ENCODE measurements at regions not wholly inside any gene's neighbourhood (a gene's known extent, or its start where the extent isn't known, plus 50 kb on each side); places are given as distances from the start of the nearest gene placed in this dataset.

DNA sequence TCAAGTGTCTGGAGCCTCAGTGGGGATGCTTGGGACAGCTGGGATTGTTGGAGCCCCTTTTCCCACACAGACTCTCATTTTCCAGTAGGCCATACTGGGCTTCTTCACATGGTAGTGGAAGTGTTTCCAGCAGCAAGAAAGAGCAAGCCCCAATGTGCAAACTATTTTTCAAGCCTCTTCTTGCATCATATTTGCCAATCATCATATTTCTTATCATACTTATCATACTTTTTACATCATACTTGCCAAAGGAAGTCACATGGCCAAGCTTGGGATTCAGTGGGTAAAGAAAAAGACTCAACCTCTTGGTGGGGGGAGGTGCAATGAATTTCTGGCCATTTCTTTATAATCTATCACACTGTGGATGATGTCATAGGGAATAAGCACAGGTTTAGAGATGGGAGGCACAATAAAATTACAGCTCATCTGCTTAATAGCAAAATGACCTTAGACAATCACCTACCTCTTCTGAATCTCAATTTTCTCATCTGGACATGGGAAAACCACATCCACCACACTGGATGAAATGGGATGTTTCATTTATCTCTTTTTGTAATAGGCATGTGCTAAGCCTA, 174.2 kb downstream of the MID1IP1 start:
- Mint-ChIP-seq H3K4me1 (no peaks in the 10 kb centered on the region), H3K27me3 (no peaks in the 10 kb centered on the region), H3K9me3 (no peaks in the 10 kb centered on the region), H3K27ac (no peak overlapping the region), H3K36me3 (no peaks in the 10 kb centered on the region), H3K4me3 (no peak overlapping the region)
- no peak for DNase-seq
- CTCF ChIA-PET = no interaction called here

DNA sequence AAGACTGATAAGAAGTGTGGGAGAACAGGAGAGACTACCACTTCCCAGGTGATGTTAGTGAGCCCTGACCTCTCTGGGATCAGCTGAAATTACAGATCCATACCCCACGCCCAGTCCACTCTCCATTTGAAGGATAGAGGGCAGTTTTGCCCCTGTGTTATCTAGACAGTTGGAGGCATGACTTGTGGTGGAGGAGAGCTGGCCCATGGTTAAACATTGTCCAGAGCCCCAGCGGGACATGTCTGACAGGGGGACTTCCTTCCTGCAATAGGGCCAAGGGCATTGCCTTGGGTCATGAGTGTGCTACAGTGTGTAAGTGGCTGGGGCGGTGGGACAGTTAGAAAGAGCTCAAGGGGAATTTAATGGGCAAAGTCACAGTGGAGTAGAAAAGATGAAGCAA, 181.1 kb downstream of the MID1IP1 start:
- no peak for DNase-seq
- peaks cover 4% of the 10 kb centered on the region for H3K27me3 Mint-ChIP-seq
- no peak overlapping the region for H3K4me3 Mint-ChIP-seq
- H3K9me3 Mint-ChIP-seq = no peaks in the 10 kb centered on the region
- H3K4me1 Mint-ChIP-seq = no peaks in the 10 kb centered on the region
- H3K27ac Mint-ChIP-seq = no peak overlapping the region
- H3K36me3 Mint-ChIP-seq = no peaks in the 10 kb centered on the region
- CTCF ChIA-PET = no interaction called here

DNA sequence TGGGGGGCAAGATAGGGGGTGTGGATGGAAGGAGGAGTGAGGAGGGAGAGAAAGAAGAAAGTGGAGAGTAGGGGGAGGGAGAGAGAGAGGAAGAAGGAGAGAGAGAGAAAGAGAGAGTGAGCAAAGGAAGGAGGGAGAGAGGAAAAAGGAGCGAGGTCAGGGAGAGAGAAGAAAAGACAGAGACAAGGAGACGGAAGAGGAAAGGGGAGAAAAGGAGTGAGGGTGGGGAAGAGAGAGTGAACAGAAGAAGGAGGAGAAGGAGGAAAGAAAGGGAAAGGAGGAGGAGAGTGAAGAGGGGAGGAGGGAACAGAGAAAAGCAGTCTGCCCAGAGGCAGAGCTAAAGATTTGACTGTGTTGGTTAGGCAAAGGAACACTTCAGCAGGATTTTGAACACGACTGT, 181.6 kb downstream of the MID1IP1 start:
- H3K27me3 Mint-ChIP-seq = peaks cover 4% of the 10 kb centered on the region
- no peak for DNase-seq
- no peaks in the 10 kb centered on the region for H3K4me1 Mint-ChIP-seq
- H3K27ac Mint-ChIP-seq = peak overlapping the region; percentile 60
- H3K9me3 Mint-ChIP-seq = no peaks in the 10 kb centered on the region
- no peak overlapping the region for H3K4me3 Mint-ChIP-seq
- CTCF ChIA-PET = interaction anchor here (2.4 kb wide), 1 partner anchor 184 kb away, joined by 10 read pairs; no protein-coding TSS in a partner anchor
- H3K36me3 Mint-ChIP-seq = no peaks in the 10 kb centered on the region

DNA sequence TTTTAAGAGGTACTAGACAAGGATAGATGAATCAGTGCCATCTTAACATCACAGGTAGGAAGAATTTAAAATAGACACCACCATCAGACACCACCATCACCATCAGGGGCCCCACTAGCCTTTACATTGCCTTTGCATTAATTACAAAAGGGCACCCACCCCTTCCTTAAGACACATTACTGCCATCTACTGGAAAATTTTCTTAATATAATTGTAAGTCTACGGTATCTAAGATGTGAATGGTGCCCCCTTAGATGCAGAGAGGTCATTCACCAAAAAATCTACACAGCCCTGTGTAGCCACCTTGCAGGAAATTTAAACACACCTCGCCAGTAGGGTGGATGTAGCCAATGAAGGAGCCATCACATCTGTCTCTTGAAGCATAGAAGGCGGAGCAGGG, 184.1 kb downstream of the MID1IP1 start:
- peaks cover 4% of the 10 kb centered on the region for H3K27me3 Mint-ChIP-seq
- H3K9me3 Mint-ChIP-seq = no peaks in the 10 kb centered on the region
- H3K4me3 Mint-ChIP-seq = no peak overlapping the region
- no peak overlapping the region for H3K27ac Mint-ChIP-seq
- DNase-seq = no peak
- H3K36me3 Mint-ChIP-seq = no peaks in the 10 kb centered on the region
- no peaks in the 10 kb centered on the region for H3K4me1 Mint-ChIP-seq
- CTCF ChIA-PET = interaction anchor here (1.1 kb wide), 1 partner anchor 221 kb away, joined by 4 read pairs; no protein-coding TSS in a partner anchor

DNA sequence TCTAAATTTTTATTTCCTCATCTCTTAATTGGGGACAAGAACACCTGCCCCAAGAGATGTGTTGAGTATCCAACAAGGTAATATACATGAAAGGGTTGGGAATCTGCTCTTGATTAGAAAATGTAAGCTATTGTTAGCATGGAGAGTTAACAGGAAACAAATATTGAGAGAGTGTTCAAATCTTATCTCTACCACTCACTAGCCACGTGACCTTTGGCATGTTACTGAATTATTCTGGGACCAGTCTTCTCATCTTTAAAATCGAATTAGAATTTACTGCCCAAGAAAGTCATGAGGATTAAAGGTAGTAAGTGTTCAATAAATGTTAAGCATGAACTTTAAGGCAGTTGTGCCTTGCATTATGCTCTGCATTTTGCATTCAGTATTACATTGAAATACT, 184.7 kb downstream of the MID1IP1 start:
- no peaks in the 10 kb centered on the region for H3K4me1 Mint-ChIP-seq
- H3K27me3 Mint-ChIP-seq = peaks cover 4% of the 10 kb centered on the region
- H3K9me3 Mint-ChIP-seq = no peaks in the 10 kb centered on the region
- H3K4me3 Mint-ChIP-seq = no peak overlapping the region
- no peak for DNase-seq
- CTCF ChIA-PET = no interaction called here
- no peak overlapping the region for H3K27ac Mint-ChIP-seq
- no peaks in the 10 kb centered on the region for H3K36me3 Mint-ChIP-seq

DNA sequence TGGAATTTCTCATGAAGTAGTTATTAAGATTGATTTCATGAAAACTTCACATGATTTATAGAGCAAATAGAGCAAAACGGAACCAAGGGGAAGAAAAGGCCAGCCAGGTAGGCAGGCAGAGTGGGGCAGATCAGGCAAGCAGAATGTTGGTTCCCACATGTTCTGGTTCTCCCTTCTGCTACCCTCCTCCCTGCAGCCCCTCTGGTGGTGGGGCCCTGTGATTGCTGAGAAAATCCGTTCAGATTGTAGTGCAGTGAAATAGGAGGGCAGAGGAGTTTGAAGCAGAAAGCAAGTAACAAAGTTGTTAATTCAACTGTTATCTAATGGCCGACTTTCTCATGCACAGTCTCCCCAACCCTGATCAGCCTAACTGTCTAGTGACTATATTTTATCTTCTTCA, 185.3 kb downstream of the MID1IP1 start:
- Mint-ChIP-seq H3K36me3 (no peaks in the 10 kb centered on the region), H3K4me3 (no peak overlapping the region), H3K9me3 (no peaks in the 10 kb centered on the region), H3K27ac (no peak overlapping the region), H3K4me1 (no peaks in the 10 kb centered on the region), H3K27me3 (peaks cover 4% of the 10 kb centered on the region)
- DNase-seq = no peak
- CTCF ChIA-PET = interaction anchor here (1.4 kb wide), 1 partner anchor 218 kb away, joined by 4 read pairs; no protein-coding TSS in a partner anchor

DNA sequence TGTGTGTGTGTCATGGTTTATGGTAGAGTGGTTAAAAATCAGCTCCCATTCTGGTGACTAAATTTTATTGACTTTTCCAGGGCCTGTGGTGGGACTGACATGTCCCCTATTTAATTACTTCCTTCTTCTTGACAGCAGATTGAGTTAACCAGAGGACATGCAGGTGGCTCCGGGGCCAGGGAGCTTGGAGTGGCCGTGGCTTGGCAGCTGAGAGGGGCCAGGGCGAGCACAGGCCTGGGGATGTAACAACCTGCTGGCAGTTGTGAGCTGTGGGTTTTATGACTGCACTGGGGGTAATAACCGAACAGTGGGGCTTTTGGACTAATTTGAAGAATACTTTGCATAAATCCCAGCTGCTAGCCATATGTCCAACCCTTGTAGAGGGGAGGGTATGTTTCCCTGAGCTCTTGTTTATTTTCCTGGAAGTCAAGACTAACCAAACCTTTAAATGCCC, 186.0 kb downstream of the MID1IP1 start:
- Mint-ChIP-seq H3K4me3 (no peak overlapping the region), H3K27ac (no peak overlapping the region), H3K27me3 (peaks cover 4% of the 10 kb centered on the region), H3K9me3 (no peaks in the 10 kb centered on the region), H3K4me1 (no peaks in the 10 kb centered on the region), H3K36me3 (no peaks in the 10 kb centered on the region)
- CTCF ChIA-PET = interaction anchor here (1.4 kb wide), 1 partner anchor 219 kb away, joined by 4 read pairs; no protein-coding TSS in a partner anchor
- no peak for DNase-seq

DNA sequence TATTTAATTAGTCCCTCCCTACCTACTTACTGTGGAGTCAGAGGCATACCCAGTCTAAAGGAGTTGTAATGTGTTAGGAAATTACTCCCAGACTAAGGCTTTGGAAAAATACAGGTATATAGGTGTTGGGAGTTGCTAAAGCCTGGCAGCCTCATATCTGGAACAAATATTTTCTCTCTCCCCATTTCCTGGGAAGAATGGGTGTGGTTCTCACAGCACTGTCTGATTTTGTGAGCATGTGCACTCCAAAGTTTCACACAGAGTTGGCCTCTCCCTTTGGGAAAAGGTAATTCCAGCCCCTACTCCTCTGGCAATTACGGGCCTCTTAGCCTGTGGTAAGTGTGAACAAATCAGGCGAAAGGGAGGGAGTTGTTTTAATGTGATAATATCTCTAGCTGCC, 187.0 kb downstream of the MID1IP1 start:
- no peak overlapping the region for H3K4me3 Mint-ChIP-seq
- no peaks in the 10 kb centered on the region for H3K36me3 Mint-ChIP-seq
- no peak for DNase-seq
- H3K4me1 Mint-ChIP-seq = no peaks in the 10 kb centered on the region
- H3K9me3 Mint-ChIP-seq = no peaks in the 10 kb centered on the region
- H3K27me3 Mint-ChIP-seq = no peaks in the 10 kb centered on the region
- no peak overlapping the region for H3K27ac Mint-ChIP-seq
- CTCF ChIA-PET = no interaction called here

DNA sequence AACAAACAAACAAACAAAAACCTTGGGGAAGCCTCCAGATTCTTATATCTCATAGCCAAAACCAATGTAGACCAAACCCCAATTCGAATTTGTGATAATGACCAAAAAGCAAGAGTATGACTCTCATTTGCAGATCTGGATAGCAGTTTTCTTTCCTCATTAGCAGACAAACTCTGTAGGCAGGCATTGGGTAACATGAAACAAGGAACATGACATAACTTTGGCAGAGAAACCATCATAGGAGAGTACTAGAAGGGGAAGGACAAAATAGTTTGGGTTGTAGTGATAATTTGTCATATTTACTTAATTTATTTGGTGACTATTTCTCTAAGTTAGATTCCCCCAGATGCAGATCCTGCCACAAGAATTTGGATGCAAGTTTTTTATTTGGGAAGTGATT, 187.8 kb downstream of the MID1IP1 start:
- Mint-ChIP-seq H3K36me3 (no peaks in the 10 kb centered on the region), H3K4me1 (no peaks in the 10 kb centered on the region), H3K9me3 (no peaks in the 10 kb centered on the region), H3K27me3 (no peaks in the 10 kb centered on the region), H3K4me3 (no peak overlapping the region), H3K27ac (no peak overlapping the region)
- no peak for DNase-seq
- CTCF ChIA-PET = no interaction called here

DNA sequence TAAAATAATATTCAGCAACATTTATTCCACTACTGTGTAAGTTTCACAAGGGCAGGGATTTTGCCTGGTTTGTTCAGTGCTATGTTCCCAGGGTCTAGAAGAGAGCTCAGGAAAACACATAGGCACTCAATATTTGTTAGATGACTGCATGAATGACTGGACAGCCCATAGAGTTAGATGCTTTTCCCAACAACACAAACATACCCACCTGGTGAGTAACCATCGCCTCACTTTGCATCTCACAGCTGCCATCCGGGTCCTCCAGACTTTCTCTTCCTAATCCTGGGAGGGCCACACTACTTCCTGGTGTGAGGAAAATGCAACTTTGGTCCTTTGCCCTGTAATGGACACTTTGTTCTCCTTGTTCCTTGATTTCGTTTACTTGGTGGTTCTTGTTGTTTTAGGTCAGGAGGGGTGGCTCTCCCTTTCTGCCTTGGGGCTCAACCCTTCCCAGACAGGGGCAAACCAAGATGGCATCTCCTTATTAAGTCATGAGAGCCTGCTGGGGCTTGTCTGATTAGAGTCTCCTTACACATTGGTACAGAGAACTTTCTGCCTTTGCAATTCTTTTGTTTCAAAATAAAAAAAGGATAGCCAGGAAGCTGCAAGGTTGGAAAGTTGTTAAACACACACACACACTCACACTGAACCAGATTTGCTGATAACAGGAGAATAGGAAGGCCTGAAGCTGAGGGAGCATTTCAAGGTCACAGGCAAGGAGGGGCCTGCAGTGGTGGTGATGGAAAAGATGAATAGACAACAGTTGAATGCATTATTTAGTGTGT, 190.6 kb downstream of the MID1IP1 start:
- H3K36me3 Mint-ChIP-seq = no peaks in the 10 kb centered on the region
- no peak for DNase-seq
- CTCF ChIA-PET = interaction anchor here (1.2 kb wide), 1 partner anchor 64 kb away, joined by 3 read pairs; no protein-coding TSS in a partner anchor
- no peaks in the 10 kb centered on the region for H3K27me3 Mint-ChIP-seq
- H3K27ac Mint-ChIP-seq = no peak overlapping the region
- H3K9me3 Mint-ChIP-seq = no peaks in the 10 kb centered on the region
- no peak overlapping the region for H3K4me3 Mint-ChIP-seq
- H3K4me1 Mint-ChIP-seq = no peaks in the 10 kb centered on the region

DNA sequence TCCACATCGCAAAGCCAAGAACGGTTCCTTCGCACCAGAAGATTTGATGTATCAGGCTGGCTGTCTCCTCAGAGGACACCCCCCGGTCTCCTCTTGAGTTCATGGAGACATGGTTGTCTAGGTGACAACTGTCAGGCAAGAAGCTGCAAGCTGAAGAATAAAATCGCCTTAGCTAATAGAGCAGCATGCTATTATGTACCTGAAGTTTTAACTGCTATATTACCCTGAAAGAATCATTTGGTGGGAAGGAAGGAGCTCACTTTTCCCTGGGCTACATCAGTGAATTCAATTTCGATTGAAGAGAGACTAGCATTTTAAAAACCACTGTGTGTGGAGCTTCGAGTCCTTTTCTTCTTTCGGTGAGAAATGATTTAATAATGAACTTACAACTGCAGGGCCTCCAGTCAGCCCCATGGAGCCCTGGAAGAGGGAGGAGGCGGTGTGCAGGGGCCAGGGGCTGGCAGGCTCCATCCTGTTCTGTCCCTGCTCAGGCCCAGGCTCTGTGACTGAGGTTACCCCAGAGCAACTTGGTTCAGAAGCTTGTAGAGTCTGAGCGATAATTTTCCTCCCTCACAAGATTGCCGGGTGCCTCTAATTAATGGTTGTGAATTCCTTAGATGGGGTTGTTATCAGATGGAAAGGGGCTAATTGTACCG, 191.3 kb downstream of the MID1IP1 start:
- Mint-ChIP-seq H3K4me3 (no peak overlapping the region), H3K27me3 (no peaks in the 10 kb centered on the region), H3K36me3 (no peaks in the 10 kb centered on the region), H3K27ac (no peak overlapping the region), H3K4me1 (no peaks in the 10 kb centered on the region), H3K9me3 (no peaks in the 10 kb centered on the region)
- no peak for DNase-seq
- CTCF ChIA-PET = no interaction called here

DNA sequence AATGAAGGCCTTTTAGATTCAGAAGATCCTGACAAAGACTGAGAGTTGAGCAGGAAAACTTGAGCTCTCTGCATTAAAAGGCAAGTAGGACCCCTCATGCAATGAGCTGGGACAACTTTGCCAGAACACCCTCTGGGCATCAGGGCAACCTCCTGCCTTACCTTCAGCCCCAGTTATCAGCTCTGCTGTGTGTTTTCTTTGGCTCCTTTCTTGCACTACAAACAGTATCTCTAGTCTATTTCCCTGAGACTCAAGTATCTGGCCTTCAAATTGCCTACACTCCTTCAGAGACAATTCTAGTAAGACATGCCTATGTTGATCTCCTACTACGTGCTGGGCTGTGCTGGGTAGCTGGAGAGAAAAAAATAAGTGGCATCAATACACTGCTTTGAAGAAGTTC, 192.2 kb downstream of the MID1IP1 start:
- DNase-seq = no peak
- H3K27ac Mint-ChIP-seq = no peak overlapping the region
- H3K27me3 Mint-ChIP-seq = no peaks in the 10 kb centered on the region
- no peaks in the 10 kb centered on the region for H3K4me1 Mint-ChIP-seq
- H3K36me3 Mint-ChIP-seq = no peaks in the 10 kb centered on the region
- H3K4me3 Mint-ChIP-seq = no peak overlapping the region
- CTCF ChIA-PET = no interaction called here
- H3K9me3 Mint-ChIP-seq = no peaks in the 10 kb centered on the region

DNA sequence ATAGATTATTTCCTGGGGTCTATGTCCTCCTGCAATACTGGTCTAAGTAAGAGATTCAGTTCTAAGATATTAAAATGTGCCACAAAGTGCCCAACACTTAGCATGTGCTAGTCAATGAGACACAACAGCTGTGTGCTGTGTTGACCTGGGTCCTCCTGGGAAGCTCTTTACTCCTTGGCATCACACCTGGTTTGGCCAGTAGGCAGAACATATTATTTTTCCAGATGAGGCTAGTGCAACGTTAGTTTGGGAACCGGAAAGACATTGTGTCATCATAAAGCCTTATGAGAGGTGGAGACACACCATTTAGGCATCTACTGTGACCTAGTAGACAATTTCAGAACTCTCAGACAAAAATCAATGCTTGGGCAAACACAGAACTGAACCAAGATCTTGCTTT, 197.8 kb downstream of the MID1IP1 start:
- Mint-ChIP-seq H3K36me3 (no peaks in the 10 kb centered on the region), H3K4me3 (no peak overlapping the region), H3K27ac (no peak overlapping the region), H3K27me3 (no peaks in the 10 kb centered on the region), H3K9me3 (no peaks in the 10 kb centered on the region), H3K4me1 (no peaks in the 10 kb centered on the region)
- CTCF ChIA-PET = no interaction called here
- no peak for DNase-seq

DNA sequence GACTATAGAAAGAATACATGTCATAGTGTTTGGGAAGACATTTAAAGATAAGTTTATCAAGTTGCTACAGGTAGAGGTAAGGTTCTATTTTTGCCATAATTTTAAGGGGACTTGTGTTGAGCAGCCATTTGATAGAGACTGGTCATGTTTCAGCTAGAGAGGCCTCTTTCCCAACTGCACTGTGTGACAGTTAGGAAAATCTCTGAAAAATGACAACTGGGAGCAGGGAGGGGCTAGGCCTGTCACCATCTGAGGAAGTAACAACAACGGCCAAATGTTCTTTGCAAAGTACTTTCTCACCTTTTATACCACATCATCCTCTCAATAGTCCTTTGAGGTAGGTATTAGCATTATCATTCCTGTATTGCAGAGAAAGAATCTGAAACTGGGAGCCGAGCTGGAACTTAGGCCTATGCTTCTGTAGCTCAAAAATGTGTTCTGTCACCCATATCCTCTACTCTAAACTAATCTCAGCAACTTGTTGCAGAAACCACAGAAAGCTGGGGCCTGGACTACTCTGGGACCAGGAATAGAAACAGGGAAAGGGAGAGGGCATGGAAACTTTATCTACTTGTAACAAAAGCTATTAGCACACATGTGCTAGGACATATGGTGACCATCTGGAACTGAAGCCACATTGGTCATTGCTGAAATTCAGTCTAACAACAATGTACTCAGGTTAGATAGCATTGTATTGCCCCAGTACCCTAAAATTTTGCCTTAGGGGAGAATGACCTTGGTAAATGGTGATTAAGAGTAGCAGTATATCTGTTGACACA, 198.9 kb downstream of the MID1IP1 start:
- Mint-ChIP-seq H3K27ac (no peak overlapping the region), H3K36me3 (no peaks in the 10 kb centered on the region), H3K9me3 (no peaks in the 10 kb centered on the region), H3K4me3 (no peak overlapping the region), H3K4me1 (no peaks in the 10 kb centered on the region), H3K27me3 (no peaks in the 10 kb centered on the region)
- DNase-seq = no peak
- CTCF ChIA-PET = no interaction called here
